Erythroblast (primary cell): ENCODE measurements at regions not wholly inside any gene's neighbourhood (a gene's known extent, or its start where the extent isn't known, plus 50 kb on each side); places are given as distances from the start of the nearest gene placed in this dataset.

ENCODE experiments used
- GATA1 ChIP-seq: IDR thresholded peaks from 2 replicates; pipeline ENCODE4 v1.6.1; 2011; ENCODE audit warnings: low read depth, mild to moderate bottlenecking, control low read depth, low read length, moderate library complexity
- POLR2A ChIP-seq: IDR thresholded peaks from 2 replicates; pipeline ENCODE4 v1.6.1; 2011; ENCODE audit warnings: mild to moderate bottlenecking, low read length

DNA sequence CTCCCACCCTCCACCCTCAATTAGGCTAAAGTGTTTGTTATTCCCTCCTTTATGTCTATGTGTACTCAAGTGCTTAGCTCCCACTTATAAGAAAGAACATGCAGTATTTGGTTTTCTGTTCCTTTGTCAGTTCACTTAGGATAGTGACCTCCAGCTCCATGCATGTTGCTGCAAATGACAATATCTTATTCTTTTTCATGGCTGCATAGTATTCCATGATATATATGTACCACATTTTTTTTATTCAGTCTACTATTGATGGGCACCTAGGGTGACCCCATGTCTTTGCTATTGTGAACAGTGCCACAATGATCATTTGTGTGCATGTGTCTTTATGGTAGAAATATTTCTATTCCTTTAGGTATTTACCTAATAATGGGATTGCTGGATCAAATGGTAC is 114.3 kb downstream of the DLEU7 start:
- no peak for TF ChIP-seq POLR2A
- no peak for TF ChIP-seq GATA1
